GM12873 (cell line): ENCODE measurements at regions not wholly inside any gene's neighbourhood (a gene's known extent, or its start where the extent isn't known, plus 50 kb on each side); places are given as distances from the start of the nearest gene placed in this dataset.

Source experiments
- TF ChIP-seq, protein P1 (sequence below): IDR thresholded peaks from 2 replicates; pipeline ENCODE4 v1.5.1; 2012; ENCODE audit warnings: low read depth, mild to moderate bottlenecking, moderate library complexity, low read length, control low read depth; ENCODE audit not compliant: insufficient read depth; ENCODE audit errors: missing control alignments

DNA sequence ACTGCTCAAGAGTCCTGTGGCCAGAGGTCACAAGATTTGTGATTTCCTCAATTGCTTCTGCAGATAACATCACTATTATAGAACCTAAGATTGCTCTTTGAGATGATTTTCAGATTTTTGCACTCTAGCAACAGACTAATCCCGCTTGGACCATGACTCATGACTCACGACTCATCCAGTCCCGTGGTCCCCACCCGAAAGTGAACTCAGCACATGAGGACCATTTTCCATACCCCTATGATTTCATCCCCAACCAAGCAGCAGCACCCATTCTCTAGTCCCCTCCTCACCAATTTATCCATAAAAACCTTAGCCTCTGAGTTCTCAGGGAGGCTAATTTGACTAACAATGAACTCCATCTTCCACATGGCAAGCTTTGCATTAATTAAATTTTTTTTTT lies 106.3 kb upstream of the ALCAM start:
- TF ChIP-seq, protein P1, sequence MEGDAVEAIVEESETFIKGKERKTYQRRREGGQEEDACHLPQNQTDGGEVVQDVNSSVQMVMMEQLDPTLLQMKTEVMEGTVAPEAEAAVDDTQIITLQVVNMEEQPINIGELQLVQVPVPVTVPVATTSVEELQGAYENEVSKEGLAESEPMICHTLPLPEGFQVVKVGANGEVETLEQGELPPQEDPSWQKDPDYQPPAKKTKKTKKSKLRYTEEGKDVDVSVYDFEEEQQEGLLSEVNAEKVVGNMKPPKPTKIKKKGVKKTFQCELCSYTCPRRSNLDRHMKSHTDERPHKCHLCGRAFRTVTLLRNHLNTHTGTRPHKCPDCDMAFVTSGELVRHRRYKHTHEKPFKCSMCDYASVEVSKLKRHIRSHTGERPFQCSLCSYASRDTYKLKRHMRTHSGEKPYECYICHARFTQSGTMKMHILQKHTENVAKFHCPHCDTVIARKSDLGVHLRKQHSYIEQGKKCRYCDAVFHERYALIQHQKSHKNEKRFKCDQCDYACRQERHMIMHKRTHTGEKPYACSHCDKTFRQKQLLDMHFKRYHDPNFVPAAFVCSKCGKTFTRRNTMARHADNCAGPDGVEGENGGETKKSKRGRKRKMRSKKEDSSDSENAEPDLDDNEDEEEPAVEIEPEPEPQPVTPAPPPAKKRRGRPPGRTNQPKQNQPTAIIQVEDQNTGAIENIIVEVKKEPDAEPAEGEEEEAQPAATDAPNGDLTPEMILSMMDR = no peak

DNA sequence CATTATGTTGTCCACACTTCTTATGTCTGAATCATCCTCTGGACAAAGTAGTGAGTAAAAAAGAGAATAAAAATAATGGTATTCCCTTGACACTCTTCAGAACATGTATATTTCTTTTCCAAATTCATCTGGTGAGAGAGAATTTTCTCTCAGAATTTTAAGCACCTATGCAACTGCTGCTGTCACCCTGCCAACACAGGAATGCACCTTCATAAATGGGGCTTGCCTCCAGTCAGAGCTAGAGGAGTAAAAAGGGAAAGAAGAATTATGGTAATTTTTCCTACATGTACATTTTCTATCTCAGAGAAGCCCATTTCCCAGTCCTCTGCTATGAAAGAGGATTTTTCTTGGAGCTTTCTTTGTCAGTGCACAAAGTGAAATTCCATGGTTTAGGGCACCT lies 92.2 kb upstream of the ALCAM start:
- TF ChIP-seq, protein P1 = no peak

DNA sequence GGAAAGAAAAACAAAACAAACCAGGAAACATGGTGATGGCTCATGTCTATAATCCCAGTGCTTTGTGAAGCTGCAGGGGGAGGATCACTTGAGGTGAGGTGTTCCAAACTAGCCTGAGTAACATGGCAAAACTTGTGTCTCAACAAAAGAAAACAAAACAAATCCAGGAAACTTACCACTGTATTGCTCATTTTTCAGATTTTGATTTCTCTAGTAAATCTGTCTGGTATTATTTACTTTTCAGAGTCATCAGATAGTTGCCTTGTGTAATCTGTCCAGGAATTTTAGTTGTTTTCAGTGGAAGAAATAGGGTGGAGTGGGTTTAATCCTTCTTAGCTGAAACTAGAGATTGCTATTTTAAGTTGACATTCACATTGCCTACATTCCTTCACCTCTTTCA lies 91.8 kb upstream of the ALCAM start:
- TF ChIP-seq, protein P1 = no peak

DNA sequence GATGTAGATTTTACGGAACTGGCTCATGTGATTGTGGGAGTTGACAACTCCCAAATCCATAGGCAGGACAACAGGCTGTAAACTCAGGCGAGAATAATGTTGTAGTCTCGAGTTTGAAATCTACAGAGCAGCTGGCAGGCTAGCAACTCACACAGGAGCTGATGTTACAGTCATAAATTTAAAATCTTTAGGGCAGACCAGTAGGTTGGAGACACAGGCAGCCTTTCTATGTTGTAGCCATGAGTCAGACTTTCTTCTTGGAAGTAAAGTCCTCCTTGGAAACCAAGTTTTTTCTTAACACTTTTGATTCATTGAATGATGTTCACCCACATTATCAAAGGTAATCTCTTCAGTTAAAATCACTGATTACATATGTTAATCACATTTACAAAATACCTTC lies 89.1 kb upstream of the ALCAM start:
- TF ChIP-seq, protein P1 = no peak

DNA sequence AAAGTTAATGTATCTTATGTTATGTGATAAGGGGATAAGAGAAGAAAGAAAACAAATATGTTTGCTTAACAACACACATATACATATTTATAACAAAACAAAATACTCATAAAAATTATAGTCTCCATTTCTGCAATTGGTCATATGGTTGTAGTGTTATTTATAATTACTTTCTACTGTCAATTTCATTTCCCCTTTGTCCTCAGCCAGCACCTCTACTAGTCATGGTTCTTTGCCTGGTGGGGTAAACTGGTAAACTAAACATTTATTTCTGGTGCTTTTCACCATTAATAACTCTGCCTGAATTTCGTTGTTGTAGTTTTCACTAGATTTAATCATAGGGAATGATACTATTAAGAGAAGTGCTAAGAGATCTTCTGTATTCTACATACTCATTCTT lies 88.0 kb upstream of the ALCAM start:
- TF ChIP-seq, protein P1 = no peak

DNA sequence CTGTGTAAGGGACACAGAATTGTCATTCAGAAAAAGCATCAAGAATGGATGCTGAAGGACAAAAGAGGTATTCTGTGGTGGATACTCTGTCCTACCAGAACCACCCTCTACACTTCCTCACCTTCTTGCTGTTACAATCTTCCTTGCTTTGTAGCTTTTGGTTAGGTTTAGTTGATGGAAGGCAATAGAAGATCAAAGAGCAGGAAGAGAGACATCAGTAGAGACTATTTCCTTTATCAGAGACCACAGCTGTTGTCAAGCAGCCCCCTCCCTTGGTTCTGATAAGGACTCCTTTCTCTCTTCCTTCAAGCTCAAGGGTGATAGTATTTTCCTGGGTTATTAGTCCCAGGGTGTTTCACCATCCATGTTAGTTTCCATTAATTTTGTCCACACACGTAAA lies 84.7 kb upstream of the ALCAM start:
- TF ChIP-seq, protein P1 = no peak

DNA sequence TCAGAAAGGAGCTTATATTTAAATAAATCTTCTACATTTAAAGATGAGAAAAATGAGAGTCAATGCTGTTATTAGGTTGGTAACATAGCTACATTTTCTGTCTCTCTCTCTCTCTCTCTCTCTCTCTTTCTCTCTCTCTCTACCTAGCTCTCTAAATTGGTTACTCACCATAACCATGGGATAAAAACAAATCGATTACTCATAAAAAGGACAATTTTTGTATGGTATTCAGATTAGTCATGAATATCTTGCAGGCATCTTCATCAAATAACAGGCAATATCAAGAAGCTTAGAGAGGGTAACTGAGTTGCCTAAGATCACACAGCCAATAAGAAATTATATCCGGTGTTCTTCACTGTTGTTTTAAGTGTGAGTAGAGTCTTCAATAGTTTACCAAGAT lies 81.8 kb upstream of the ALCAM start:
- TF ChIP-seq, protein P1 = no peak
